ENCODE measurements at regions not wholly inside any gene's neighbourhood (a gene's known extent, or its start where the extent isn't known, plus 50 kb on each side); places are given as distances from the start of the nearest gene placed in this dataset.

DNA sequence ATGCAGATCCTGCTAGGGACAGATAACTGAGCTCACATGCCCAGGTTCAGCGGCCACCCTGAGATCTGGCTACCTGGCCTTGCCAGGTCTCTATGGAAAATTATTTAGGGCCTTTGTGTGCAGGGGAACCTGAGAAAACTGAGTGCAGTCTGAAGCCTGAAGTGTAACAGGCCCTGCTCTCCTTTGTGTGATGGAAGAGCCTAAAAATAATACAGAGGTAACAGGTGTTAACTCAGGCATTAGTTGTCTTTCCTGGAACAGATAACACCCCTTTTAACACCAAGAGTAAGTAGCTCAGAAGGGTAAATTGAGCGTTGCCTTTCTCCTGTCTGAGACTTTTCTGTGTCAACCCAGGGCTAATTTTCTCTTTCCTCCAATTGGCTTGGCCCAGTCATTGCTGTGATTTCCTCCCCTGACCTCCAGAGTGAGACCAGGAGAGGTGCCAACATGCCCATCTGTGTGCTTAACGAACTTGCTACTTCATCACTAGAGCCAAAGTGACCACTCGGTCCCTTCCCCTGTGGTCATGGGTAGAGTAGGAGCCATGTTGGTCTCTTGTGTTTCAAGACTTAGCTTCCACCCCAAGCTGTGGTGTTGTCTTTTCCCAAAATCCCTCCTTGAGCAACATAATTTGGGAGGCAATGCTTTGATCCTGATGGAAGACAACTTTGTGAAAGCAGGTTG, 304.4 kb upstream of the JAG1 start:
- TF ChIP-seq CTCF (IDR thresholded peaks at IDR 0.05) (no peak), POLR2A (IDR thresholded peaks at IDR 0.05) (no peak)

All from sigmoid colon (tissue), 3 donors.